A673 (cell line): ENCODE measurements at regions not wholly inside any gene's neighbourhood (a gene's known extent, or its start where the extent isn't known, plus 50 kb on each side); places are given as distances from the start of the nearest gene placed in this dataset.

Source experiments
- EZH2 ChIP-seq: fragments of 200-600 bp; sonication (generic); IDR thresholded peaks from 2 replicates; pipeline ENCODE4 v1.6.1; 2017; ENCODE audit warnings: borderline replicate concordance, low read depth, mild to moderate bottlenecking, mixed read lengths, antibody characterized with exemption, low read length; ENCODE audit not compliant: poor library complexity, severe bottlenecking
- TF ChIP-seq, protein P1 (sequence below): fragments of 300-800, 200-600 bp; sonication (generic); conservative IDR thresholded peaks from 2 replicates; pipeline ENCODE4 v1.5.1; 2017; ENCODE audit warnings: low read depth, mild to moderate bottlenecking, antibody characterized with exemption, low read length, moderate library complexity, mixed read lengths

DNA sequence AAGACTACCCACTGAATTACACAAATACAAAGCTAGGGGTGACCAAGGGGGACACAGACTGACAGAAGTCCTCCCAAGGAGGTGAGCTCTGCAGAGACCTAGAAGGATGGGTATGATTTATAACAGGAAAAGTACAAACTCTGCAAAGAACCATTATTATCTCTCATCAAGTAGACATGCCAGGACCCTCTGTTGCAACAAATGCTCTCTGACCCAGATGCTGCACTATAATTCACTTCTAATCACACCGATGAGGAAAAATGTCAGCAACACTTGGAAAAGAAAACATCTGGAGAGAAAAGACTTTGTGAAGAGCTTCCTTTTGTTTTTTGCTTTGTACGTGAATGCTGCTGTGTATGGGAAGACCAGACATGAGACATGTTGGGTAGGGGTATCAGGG lies 178.3 kb upstream of the PDE1C start:
- TF ChIP-seq, protein P1, sequence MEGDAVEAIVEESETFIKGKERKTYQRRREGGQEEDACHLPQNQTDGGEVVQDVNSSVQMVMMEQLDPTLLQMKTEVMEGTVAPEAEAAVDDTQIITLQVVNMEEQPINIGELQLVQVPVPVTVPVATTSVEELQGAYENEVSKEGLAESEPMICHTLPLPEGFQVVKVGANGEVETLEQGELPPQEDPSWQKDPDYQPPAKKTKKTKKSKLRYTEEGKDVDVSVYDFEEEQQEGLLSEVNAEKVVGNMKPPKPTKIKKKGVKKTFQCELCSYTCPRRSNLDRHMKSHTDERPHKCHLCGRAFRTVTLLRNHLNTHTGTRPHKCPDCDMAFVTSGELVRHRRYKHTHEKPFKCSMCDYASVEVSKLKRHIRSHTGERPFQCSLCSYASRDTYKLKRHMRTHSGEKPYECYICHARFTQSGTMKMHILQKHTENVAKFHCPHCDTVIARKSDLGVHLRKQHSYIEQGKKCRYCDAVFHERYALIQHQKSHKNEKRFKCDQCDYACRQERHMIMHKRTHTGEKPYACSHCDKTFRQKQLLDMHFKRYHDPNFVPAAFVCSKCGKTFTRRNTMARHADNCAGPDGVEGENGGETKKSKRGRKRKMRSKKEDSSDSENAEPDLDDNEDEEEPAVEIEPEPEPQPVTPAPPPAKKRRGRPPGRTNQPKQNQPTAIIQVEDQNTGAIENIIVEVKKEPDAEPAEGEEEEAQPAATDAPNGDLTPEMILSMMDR, result no peak
- no peak for TF ChIP-seq EZH2
